Fibroblast of skin of left quadriceps (primary cell): ENCODE measurements at regions not wholly inside any gene's neighbourhood (a gene's known extent, or its start where the extent isn't known, plus 50 kb on each side); places are given as distances from the start of the nearest gene placed in this dataset.
"Not testable (repeated sequence)": the region's sequence is repeated elsewhere in the genome, so short reads cannot be mapped to it uniquely, and the experiment has no call there.

Experiments
- DNase-seq, 2 experiments: peaks; one replicate each; pipeline ENCODE4 v3.0.0-alpha.2; 2013; ENCODE audit warnings: low read depth in 2 of 2

- DNase-seq = no peak
Measured at GRCh38 chr6:26233649-26234420, 131.2 kb upstream of the BTN3A2 start.

DNA sequence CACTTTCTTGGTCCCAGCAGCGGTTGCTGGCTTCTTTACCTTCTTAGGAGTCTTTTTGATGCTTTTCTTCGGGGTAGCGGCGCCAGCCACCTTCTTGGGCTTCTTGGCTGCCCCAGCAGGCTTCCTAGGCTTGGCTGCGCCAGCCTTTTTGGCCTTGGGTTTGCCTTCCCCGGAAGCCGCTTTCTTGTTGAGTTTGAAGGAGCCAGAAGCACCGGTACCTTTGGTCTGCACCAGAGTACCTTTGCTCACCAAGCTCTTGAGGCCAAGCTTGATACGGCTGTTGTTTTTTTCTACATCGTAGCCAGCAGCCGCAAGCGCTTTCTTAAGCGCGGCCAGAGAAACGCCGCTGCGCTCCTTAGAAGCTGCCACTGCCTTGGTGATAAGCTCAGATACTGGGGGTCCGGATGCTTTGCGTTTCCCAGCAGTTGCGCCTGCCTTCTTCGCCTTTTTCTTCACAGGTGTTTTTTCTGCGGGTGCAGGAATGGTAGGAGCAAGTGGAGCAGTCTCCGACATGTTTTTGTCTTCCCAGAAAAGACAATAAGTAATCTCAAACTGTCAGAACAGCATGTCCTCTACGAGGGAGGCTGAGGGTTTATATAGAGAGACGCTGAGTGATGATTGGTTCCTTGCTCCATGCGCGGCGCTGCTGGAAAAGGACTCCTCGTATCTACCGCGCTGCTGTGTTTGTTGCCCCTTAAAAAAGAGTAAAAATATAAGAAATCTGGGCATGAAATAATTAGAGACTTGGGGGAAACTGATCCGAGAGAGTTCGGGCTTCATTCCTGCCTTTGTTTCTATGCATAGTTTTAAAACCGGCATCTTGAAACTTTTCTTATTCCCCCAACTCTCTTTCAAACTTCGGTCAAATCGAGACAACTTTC lies 130.3 kb upstream of the BTN3A2 start:
- peak; percentile 67 to 71 for DNase-seq

GRCh38 chr6:26235302-26235670 lies 129.7 kb upstream of the BTN3A2 start:
- no peak for DNase-seq

DNA sequence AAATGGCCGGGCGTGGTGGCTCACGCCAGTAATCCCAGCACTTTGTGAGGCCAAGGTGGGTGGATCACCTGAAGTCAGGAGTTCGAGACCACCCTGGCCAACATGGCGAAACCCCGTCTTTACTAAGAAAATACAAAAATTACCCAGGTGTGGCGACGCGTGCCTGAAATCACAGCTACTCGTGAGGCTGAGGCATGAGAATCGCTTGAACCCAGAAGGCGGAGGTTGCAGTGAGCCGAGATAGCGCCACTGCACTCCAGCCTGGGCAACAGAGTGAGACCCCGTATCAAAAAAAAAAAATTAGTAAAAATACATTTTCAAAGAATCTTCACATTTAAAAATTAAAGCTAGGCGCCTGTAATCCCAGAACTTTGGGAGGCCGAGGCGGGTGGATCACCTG lies 125.6 kb upstream of the BTN3A2 start:
- not testable (repeated sequence) for DNase-seq

DNA sequence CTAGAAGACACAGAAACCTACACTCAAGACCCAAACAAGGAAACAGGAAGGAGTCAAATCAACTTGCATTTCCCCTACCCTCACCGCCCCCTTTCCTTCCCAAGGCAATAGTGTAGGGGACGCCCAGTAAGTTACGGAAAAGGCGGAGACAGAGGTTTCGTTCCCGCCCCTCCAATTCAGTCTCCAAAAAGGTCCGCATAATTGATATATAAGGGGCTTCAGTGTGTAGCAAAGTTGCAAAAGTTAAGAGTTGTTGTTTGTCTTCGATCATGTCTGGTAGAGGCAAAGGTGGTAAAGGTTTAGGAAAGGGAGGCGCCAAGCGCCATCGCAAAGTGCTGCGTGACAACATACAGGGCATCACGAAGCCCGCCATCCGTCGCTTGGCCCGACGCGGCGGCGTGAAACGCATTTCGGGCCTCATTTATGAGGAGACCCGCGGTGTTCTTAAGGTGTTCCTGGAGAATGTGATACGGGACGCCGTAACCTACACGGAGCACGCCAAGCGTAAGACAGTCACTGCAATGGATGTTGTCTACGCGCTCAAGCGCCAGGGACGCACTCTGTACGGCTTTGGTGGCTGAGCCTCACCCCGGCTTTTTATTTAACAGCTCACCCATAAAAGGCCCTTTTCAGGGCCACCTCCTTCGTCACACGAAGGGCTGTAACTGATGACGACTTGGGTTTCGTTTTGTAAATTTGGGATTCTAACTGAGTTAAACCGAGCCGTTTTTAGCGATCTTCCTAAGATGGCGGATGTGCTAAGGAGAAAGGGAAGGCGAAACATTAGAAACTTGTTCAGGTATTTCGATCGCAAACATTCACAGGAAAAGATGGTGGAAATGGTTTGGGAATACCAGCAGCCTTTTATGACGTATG lies 124.6 kb upstream of the BTN3A2 start:
- DNase-seq = peak; percentile 91

DNA sequence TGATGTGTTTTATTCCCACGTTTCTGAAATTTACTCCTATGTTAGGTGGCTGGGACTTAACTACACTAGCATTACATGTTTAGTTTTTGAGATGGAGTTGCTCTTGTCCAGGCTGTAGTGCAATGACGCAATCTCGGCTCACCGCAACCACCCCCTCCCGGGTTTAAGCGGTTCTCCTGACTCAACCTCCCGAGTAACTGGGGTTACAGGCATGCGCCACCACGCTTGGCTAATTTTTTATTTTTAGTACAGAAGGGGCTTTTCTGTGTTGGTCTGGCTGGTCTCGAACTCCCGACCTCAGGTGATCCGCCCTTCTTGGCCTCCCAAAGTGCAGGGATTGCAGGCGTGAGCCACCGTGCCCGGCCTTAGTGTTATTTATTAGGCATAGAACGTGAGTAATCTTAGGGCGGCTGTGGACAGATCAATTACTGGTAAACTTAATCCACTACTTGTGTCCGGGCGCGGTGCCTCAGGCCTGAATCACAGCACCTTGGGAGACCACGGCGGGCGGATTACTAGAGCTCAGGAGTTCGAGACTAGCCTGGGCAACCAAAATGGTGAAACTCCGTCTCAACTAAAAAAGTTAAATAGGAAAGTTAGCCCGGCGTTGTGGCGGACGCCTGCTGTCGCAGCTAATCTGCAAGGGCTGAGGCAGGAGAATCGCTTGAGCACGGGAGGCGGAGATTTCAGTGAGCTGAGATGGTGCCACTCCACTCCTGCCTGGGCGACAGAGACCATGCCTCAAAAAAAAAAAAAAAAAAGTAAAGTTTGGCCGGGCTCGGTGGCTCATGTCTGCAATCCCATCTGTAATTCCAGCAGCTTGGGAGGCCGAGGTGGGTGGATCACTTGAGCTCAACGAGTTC lies 123.7 kb upstream of the BTN3A2 start:
- DNase-seq = no peak

GRCh38 chr6:26243132-26243531 lies 121.9 kb upstream of the BTN3A2 start:
- no peak for DNase-seq

DNA sequence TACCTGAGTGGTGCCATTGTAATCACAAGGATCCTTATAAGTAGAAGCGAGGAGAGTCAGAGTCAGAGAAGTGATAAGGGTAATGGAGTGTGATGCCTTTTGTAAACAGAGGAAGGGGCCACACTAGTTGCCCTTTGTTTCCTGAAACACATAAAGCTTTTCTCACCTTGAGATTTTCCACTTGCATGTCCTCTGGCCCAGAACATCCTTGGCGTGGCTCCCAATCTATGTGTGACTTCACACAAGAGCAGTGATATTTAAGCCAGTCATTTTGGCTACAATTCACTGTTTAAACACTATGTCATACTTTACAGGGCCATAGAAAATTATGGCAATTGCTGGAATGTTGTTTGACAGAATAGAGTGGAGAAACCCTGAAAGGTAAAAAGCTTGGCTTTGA lies 121.2 kb upstream of the BTN3A2 start:
- DNase-seq = no peak

- no peak for DNase-seq
Measured at GRCh38 chr6:26246058-26246457, 118.9 kb upstream of the BTN3A2 start.

GRCh38 chr6:26246553-26246952 lies 118.4 kb upstream of the BTN3A2 start:
- no peak for DNase-seq

GRCh38 chr6:26249707-26249956 lies 115.4 kb upstream of the BTN3A2 start:
- DNase-seq = no peak

DNA sequence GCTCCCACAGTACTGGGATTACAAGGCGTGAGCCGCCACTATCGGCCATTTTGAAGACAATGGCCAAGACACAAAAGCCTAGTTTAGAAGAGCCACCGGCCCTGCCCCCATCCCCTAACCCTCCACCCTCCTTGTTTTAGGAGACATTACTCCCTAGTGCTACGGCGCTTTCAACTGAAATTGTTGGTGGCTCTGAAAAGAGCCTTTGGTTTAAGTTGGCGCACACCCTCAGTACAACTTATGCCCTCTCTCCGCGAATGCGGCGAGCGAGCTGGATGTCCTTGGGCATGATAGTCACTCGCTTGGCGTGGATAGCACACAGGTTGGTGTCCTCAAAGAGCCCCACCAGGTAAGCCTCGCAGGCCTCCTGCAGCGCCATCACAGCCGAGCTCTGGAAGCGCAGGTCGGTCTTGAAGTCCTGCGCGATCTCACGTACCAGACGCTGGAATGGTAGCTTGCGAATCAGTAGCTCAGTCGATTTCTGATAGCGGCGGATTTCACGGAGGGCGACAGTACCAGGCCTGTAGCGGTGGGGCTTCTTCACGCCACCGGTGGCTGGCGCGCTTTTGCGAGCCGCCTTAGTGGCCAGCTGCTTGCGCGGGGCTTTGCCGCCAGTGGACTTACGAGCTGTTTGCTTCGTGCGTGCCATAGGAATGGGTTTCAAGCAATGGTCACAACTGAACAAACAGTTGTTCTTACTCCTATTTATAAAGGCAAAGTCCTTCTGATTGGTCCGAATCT lies 114.9 kb upstream of the BTN3A2 start:
- DNase-seq = peak in 1 of 2 experiments; percentile 48

DNA sequence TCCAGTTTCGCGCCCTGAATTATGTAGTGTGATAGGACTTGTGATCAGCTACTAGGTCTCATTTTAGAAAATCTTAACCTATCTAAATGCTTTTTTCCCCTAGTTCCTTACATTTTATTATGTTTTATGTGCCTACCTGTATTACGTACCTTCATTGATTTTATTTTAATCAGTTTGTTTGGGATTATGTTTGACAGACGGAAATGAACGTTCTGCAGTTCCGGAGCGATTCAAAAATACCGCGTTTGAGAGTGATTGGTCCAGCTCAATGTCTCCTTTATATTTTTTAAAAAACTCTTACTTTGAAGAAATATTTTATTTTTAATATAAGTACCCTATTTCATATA lies 114.3 kb upstream of the BTN3A2 start:
- no peak for DNase-seq

GRCh38 chr6:26251354-26252076 lies 113.5 kb upstream of the BTN3A2 start:
- DNase-seq = peak; percentile 86 to 87

DNA sequence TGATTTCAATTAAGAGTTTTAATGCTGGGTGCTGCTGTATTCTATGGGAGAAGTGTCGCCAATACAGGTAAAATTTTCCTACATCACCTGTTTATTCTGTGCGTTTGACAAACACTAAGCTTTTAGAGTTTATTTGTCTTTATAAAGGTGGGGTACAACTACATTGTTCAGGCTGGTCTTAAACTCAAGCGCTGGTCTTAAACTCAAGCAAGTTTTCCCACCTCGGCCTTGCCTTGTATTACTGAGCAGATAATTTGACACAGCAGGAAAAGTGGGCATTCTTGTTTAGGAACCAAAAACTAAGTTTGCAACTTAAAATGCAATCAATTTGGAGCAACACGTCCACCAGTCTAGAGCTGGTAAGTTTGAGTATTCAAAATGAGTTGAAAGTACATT lies 112.9 kb upstream of the BTN3A2 start:
- DNase-seq = no peak

DNA sequence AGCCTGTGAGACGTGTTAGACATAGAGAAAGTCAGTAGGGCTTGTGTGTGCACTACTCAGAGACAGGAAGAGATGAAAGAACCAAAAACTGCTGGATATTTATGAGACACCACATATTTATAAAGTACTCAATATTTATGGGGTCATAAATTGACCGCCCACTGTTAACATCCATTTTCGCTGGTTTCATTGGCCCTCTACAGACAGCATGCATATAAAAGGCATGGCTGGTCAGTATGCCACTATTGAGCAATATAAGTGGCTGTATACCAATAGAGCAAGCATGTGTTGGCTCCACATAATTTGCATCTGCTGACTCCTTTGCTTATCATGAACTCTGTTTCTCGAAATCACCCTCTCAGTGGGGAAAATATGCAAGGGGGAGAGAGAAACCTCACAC lies 110.3 kb upstream of the BTN3A2 start:
- no peak for DNase-seq

- DNase-seq = no peak
Measured at GRCh38 chr6:26257272-26257671, 107.7 kb upstream of the BTN3A2 start.

DNA sequence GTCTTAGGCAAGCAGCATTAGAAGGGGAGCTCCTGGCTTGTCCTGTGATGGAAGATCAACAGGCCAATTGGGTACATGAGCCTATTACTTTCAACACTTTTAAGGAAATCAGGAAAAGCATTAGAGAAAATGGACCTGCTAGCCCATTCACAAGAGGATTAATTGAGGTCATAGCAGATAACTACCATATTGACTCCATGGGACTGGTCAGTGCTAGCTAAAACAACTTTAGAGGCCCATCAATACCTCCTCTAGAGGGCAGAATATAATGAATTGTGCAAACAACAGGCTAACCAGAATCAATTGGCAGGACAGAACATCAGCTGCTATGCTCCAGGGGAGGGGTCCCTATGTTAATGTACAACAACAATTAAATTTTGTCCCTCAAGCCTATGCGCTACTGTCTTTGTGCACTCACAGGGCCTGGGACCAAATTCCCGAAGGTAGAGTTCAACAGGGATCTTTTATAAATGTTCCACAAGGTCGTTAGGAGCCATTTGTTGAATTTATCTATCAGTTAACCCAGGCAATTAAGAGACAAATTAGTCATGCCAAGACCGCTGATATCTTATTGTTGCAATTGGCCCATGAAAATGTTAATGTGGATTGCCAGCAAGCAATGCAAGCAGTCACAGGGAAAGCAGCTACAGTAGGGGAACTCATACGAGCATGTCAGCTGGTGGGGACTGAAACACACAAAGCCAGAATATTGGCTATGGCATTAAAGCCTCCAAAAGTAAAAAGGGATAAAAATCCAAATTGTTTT lies 106.6 kb upstream of the BTN3A2 start:
- DNase-seq = no peak

DNA sequence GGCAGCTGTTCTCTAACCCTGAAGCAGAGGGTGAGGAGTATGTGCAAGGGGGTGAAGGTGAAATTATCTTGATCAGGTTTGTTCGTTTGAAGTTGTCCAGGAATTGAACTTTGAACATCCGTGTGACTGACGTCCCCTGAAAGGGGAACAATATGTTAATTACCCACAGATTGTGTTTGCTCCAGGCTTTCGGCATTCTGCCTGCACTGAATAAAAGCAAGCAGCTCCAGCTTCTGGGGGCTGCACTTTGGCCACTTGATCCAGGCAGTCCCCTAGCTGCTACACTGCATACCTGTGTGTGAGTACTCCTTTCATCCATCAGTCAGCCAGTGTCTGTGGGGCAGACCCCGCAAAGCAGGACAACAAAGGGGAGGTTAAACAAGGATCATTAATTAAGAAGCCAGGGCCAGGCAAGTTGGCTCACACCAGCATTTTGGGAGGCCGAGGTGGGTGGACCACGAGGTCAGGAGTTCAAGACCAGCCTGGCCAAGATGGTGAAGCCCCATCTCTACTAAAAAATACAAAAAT lies 104.8 kb upstream of the BTN3A2 start:
- DNase-seq = no peak
